Neural cell (in vitro differentiated cells): ENCODE measurements at regions not wholly inside any gene's neighbourhood (a gene's known extent, or its start where the extent isn't known, plus 50 kb on each side); places are given as distances from the start of the nearest gene placed in this dataset.

Experiments
- CTCF ChIP-seq: fragments of 450-650 bp; IDR thresholded peaks from 2 replicates; pipeline ENCODE4 v1.5.1; 2014; ENCODE audit warnings: antibody characterized with exemption, mild to moderate bottlenecking, moderate library complexity; ENCODE audit not compliant: poor library complexity, severe bottlenecking
- EP300 ChIP-seq: fragments of 450-650 bp; conservative IDR thresholded peaks from 2 replicates; pipeline ENCODE4 v1.6.1; 2014; ENCODE audit warnings: antibody characterized with exemption, mild to moderate bottlenecking, moderate library complexity; ENCODE audit not compliant: poor library complexity, severe bottlenecking
- EZH2 ChIP-seq: fragments of 200-600, 300-800 bp; shearing (Covaris generic), sonication (generic); IDR thresholded peaks from 2 replicates; pipeline ENCODE4 v1.6.1; 2014; ENCODE audit warnings: antibody characterized with exemption, low read length, borderline replicate concordance, mild to moderate bottlenecking; ENCODE audit not compliant: insufficient read depth, poor library complexity, severe bottlenecking
- MXI1 ChIP-seq: fragments of 450-650 bp; conservative IDR thresholded peaks from 2 replicates; pipeline ENCODE4 v1.6.1; 2014; ENCODE audit warnings: antibody characterized with exemption, mild to moderate bottlenecking; ENCODE audit not compliant: poor library complexity, severe bottlenecking
- RAD21 ChIP-seq: fragments of 450-650 bp; conservative IDR thresholded peaks from 2 replicates; pipeline ENCODE4 v1.6.1; 2014; ENCODE audit warnings: antibody characterized with exemption, mild to moderate bottlenecking, moderate library complexity

- TF ChIP-seq CTCF (no peak), EP300 (no peak), RAD21 (no peak), EZH2 (no peak), MXI1 (no peak)
Observed at GRCh38 chr13:88026241-88026640, 355.1 kb downstream of the SLITRK5 start.
